B cell (primary cell): ENCODE measurements at regions not wholly inside any gene's neighbourhood (a gene's known extent, or its start where the extent isn't known, plus 50 kb on each side); places are given as distances from the start of the nearest gene placed in this dataset.

Source experiments
- CTCF ChIP-seq: fragments of 200-600 bp; IDR thresholded peaks from one replicate; pipeline ENCODE4 v1.8.0; 2022; ENCODE audit warnings: antibody characterized with exemption, mild to moderate bottlenecking
- EZH2 ChIP-seq: IDR thresholded peaks from 2 replicates; pipeline ENCODE4 v1.6.1; 2012; ENCODE audit warnings: borderline replicate concordance, low read depth, mild to moderate bottlenecking, moderate library complexity, low read length; ENCODE audit not compliant: insufficient read depth, poor library complexity, severe bottlenecking

GRCh38 chr9:81776390-81776789 is 87.0 kb upstream of the TLE1 start:
- TF ChIP-seq CTCF (no peak), EZH2 (no peak)
